ENCODE measurements at regions not wholly inside any gene's neighbourhood (a gene's known extent, or its start where the extent isn't known, plus 50 kb on each side); places are given as distances from the start of the nearest gene placed in this dataset.

GRCh38 chr22:49143812-49144211, 683.9 kb downstream of the BRD1 start:
- POLR2A ChIA-PET (ENCODE audit: unreplicated experiment) = no interaction called here

GRCh38 chr22:49142891-49143290, 684.8 kb downstream of the BRD1 start:
- Histone ChIP-seq H3K27me3 (ENCODE audit: low read length) (no peaks in the 10 kb centered on the region), H4K20me1 (ENCODE audit: low read length) (no peaks in the 10 kb centered on the region), H3K9me3 (ENCODE audit: low read length) (no peaks in the 10 kb centered on the region), H3K79me2 (ENCODE audit: low read length) (no peaks in the 10 kb centered on the region), H3K4me3 (ENCODE audit: low read length) (no peak overlapping the region), H3K9me2 (replicated peaks; ENCODE audit: low read length) (no peaks in the 10 kb centered on the region), H2AFZ (ENCODE audit: low read length) (no peak overlapping the region), H3K4me2 (ENCODE audit: low read length) (no peak overlapping the region), H3F3A (ENCODE audit: low read length, unreplicated experiment) (no peaks in the 10 kb centered on the region), H3K36me3 (ENCODE audit: low read depth, low read length) (no peaks in the 10 kb centered on the region), H3K9ac (ENCODE audit: low read length) (no peak overlapping the region), H3K27ac (ENCODE audit: low read length) (no peak overlapping the region), H3K4me1 (ENCODE audit: insufficient read depth, low read length) (no peaks in the 10 kb centered on the region)
- BruUV-seq (replicated peaks) = no TSS peak
- ATAC-seq (no peak), DNase-seq (no peak)
- intact Hi-C loops (cut with micrococcal nuclease) = no loop called here
- ChIA-PET CTCF (no interaction called here), POLR2A (ENCODE audit: unreplicated experiment) (no interaction called here)
- TF ChIP-seq EZH2 (IDR thresholded peaks at IDR 0.05; ENCODE audit: low read length, unreplicated experiment) (no peak), EZH2phosphoT487 (IDR thresholded peaks at IDR 0.05; ENCODE audit: borderline replicate concordance, low read length) (no peak), CTCF (conservative IDR thresholded peaks at IDR 0.05; ENCODE audit: low read depth, low read length) (no peak)

More at GRCh38 chr22:49143812-49144211, 683.9 kb downstream of the BRD1 start:
- H3K4me2 ChIP-seq (ENCODE audit: low read length) = no peak overlapping the region
- no peaks in the 10 kb centered on the region for H4K20me1 ChIP-seq (ENCODE audit: low read length)
- BruUV-seq (replicated peaks) = no TSS peak
- DNase-seq (no peak), ATAC-seq (no peak)
- no peak overlapping the region for H3K9ac ChIP-seq (ENCODE audit: low read length)
- TF ChIP-seq EZH2phosphoT487 (IDR thresholded peaks at IDR 0.05; ENCODE audit: borderline replicate concordance, low read length) = no peak
- intact Hi-C loops (cut with micrococcal nuclease) = no loop called here
- CTCF ChIA-PET = no interaction called here
- H3K4me1 ChIP-seq (ENCODE audit: insufficient read depth, low read length) = no peaks in the 10 kb centered on the region
- H3K27me3 ChIP-seq (ENCODE audit: low read length) = no peaks in the 10 kb centered on the region
- H3K9me3 ChIP-seq (ENCODE audit: low read length) = no peaks in the 10 kb centered on the region
- no peaks in the 10 kb centered on the region for H3K36me3 ChIP-seq (ENCODE audit: low read depth, low read length)
- no peaks in the 10 kb centered on the region for H3F3A ChIP-seq (ENCODE audit: low read length, unreplicated experiment)
- H3K9me2 ChIP-seq (replicated peaks; ENCODE audit: low read length) = no peaks in the 10 kb centered on the region
- no peak overlapping the region for H3K4me3 ChIP-seq (ENCODE audit: low read length)
- no peak overlapping the region for H2AFZ ChIP-seq (ENCODE audit: low read length)
- H3K79me2 ChIP-seq (ENCODE audit: low read length) = no peaks in the 10 kb centered on the region
- no peak overlapping the region for H3K27ac ChIP-seq (ENCODE audit: low read length)

- no peaks in the 10 kb centered on the region for H3K27me3 ChIP-seq (ENCODE audit: low read length)
- H3K9me2 ChIP-seq (replicated peaks; ENCODE audit: low read length) = no peaks in the 10 kb centered on the region
- intact Hi-C loops (cut with micrococcal nuclease) = no loop called here
- H3F3A ChIP-seq (ENCODE audit: low read length, unreplicated experiment) = no peaks in the 10 kb centered on the region
- no peaks in the 10 kb centered on the region for H3K36me3 ChIP-seq (ENCODE audit: low read depth, low read length)
- no TSS peak for BruUV-seq (replicated peaks)
- no peak overlapping the region for H3K4me2 ChIP-seq (ENCODE audit: low read length)
- no peak for TF ChIP-seq EZH2 (IDR thresholded peaks at IDR 0.05; ENCODE audit: low read length, unreplicated experiment)
- no peak for TF ChIP-seq CTCF (conservative IDR thresholded peaks at IDR 0.05; ENCODE audit: low read depth, low read length)
- no peak for TF ChIP-seq EZH2phosphoT487 (IDR thresholded peaks at IDR 0.05; ENCODE audit: borderline replicate concordance, low read length)
- ChIA-PET CTCF (no interaction called here), POLR2A (ENCODE audit: unreplicated experiment) (no interaction called here)
- H3K4me1 ChIP-seq (ENCODE audit: insufficient read depth, low read length) = no peaks in the 10 kb centered on the region
- DNase-seq = no peak
- no peak overlapping the region for H2AFZ ChIP-seq (ENCODE audit: low read length)
- H3K9ac ChIP-seq (ENCODE audit: low read length) = no peak overlapping the region
- no peaks in the 10 kb centered on the region for H3K9me3 ChIP-seq (ENCODE audit: low read length)
- ATAC-seq = no peak
- no peak overlapping the region for H3K27ac ChIP-seq (ENCODE audit: low read length)
- H3K79me2 ChIP-seq (ENCODE audit: low read length) = no peaks in the 10 kb centered on the region
- H3K4me3 ChIP-seq (ENCODE audit: low read length) = no peak overlapping the region
- H4K20me1 ChIP-seq (ENCODE audit: low read length) = no peaks in the 10 kb centered on the region
Observed at GRCh38 chr22:49142296-49142695, 685.4 kb downstream of the BRD1 start.

All from PC-3 (cell line).